Activated T-cell treated with anti-CD3 and anti-CD28 coated beads, Interleukin-2, amount 50 U/mL, for 4 hours (primary cell): ENCODE measurements at regions not wholly inside any gene's neighbourhood (a gene's known extent, or its start where the extent isn't known, plus 50 kb on each side); places are given as distances from the start of the nearest gene placed in this dataset.
"Not testable (repeated sequence)": the region's sequence is repeated elsewhere in the genome, so short reads cannot be mapped to it uniquely, and the experiment has no call there.

Experiments
- ATAC-seq, 2 donors: fragments of 200-7000 bp; cut with Tn5 transposase; one replicate each; pipeline ENCODE4 v1.10.0; 2021
- DNase-seq: peaks from one replicate; pipeline ENCODE4 v3.0.0-alpha.2; 2020
- H3K27me3 Mint-ChIP-seq: one replicate; pipeline ENCODE4 v1.8.0; 2021; ENCODE audit warnings: low read depth, mixed read lengths
- H3K36me3 Mint-ChIP-seq: one replicate; pipeline ENCODE4 v1.8.0; 2022; ENCODE audit warnings: mixed read lengths; ENCODE audit not compliant: insufficient read depth
- H3K4me1 Mint-ChIP-seq: one replicate; pipeline ENCODE4 v1.8.0; 2021; ENCODE audit warnings: low read depth, mixed read lengths
- H3K4me3 Mint-ChIP-seq: one replicate; pipeline ENCODE4 v1.8.0; 2021; ENCODE audit warnings: mild to moderate bottlenecking, moderate library complexity, mixed read lengths
- H3K9me3 Mint-ChIP-seq: one replicate; pipeline ENCODE4 v1.8.0; 2021; ENCODE audit warnings: mixed read lengths

DNA sequence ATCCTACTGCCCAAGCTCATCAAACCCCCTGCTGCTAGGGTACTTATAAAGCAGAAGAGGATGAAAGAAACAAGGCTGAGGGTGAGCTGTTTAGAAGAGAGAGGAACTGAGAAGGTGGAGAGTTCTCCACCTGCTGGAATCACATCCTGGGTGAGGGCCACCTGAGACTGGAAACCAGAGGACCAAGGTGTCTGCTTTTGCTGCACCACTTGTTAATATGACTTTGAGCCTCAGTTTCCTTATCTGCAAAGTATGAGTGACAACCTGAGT, 203.2 kb upstream of the SSTR1 start:
- Mint-ChIP-seq H3K27me3 (no peaks in the 10 kb centered on the region), H3K4me3 (no peak overlapping the region), H3K36me3 (peaks cover 2% of the 10 kb centered on the region), H3K9me3 (no peaks in the 10 kb centered on the region), H3K4me1 (peaks cover 3% of the 10 kb centered on the region)
- DNase-seq (no peak), ATAC-seq (no peak)

GRCh38 chr14:38011156-38011555, 196.5 kb upstream of the SSTR1 start:
- H3K4me1 Mint-ChIP-seq, DNase-seq, H3K36me3 Mint-ChIP-seq, H3K27me3 Mint-ChIP-seq, ATAC-seq, H3K4me3 Mint-ChIP-seq: not testable (repeated sequence)
- H3K9me3 Mint-ChIP-seq: peaks cover 17% of the 10 kb centered on the region

DNA sequence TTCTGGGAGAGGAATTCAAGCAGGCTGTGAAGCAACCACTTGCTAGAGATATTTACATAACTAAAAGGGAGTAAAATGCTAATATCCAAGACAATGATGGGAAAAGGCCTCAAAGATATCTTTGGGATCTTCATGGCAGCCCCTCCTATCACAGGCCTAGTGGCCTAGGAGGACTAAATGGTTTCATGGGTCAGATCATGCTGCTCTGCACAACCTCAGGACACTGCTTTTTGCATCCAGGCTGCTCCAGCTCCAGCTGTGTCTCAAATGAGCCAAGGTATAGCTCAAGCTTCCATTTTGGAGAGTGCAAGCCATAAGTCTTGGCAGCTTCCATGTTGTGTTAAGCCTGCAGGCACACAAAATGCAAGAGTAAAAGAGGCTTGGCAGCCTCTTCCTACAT, 195.6 kb upstream of the SSTR1 start:
- no peak for ATAC-seq
- no peak for DNase-seq
- Mint-ChIP-seq H3K27me3 (no peaks in the 10 kb centered on the region), H3K36me3 (no peaks in the 10 kb centered on the region), H3K4me3 (no peak overlapping the region), H3K4me1 (no peaks in the 10 kb centered on the region), H3K9me3 (peaks cover 17% of the 10 kb centered on the region)

DNA sequence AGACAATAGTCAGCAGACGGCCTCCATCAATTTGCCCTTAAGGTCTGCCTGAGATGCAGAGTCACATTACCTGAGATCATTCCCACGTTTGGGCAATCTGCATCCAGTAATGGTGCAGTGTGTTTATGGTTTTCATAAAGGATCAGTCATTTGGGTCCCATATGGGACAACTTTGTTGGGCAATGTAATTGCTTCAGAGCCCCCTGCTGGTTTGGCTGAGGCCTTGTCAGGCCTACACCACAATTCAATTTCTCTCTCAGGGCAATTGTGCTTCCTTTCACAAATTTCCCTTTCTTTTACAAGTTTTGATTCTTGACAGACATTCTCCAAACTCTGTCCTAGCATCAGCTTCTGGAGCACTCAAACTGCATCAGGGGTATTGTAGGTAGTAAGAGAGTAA, 191.2 kb upstream of the SSTR1 start:
- Mint-ChIP-seq H3K4me3 (no peak overlapping the region), H3K4me1 (no peaks in the 10 kb centered on the region), H3K27me3 (no peaks in the 10 kb centered on the region), H3K9me3 (peaks cover 12% of the 10 kb centered on the region), H3K36me3 (no peaks in the 10 kb centered on the region)
- DNase-seq (no peak), ATAC-seq (no peak)

GRCh38 chr14:38021861-38022260, 185.8 kb upstream of the SSTR1 start:
- no peak overlapping the region for H3K4me3 Mint-ChIP-seq
- ATAC-seq: no peak

DNA sequence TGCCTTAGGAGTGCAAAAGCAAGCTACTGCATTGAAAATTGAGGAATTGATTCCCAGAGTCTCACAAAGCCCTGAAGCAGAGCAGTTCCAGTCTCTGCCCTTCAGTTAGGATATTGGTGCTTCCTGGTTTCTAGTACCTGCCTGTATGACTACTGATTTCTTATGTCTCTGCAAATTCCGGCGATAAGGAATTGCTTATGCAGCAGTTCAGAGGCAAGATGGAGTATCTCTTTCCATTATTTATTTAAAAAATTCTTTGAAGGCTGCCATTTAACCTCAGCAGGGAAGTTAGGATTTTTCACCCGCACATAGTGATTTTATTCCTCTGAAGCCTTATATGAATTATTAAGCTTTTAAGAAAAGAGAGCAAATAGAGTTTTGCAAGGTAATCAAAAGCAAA, 184.9 kb upstream of the SSTR1 start:
- H3K27me3 Mint-ChIP-seq: no peaks in the 10 kb centered on the region
- ATAC-seq (no peak), DNase-seq (no peak)
- peaks cover 1% of the 10 kb centered on the region for H3K4me1 Mint-ChIP-seq
- H3K4me3 Mint-ChIP-seq: no peak overlapping the region
- peaks cover 20% of the 10 kb centered on the region for H3K9me3 Mint-ChIP-seq
- H3K36me3 Mint-ChIP-seq: no peaks in the 10 kb centered on the region

More at GRCh38 chr14:38021861-38022260, 185.8 kb upstream of the SSTR1 start:
- peaks cover 16% of the 10 kb centered on the region for H3K9me3 Mint-ChIP-seq
- no peak for DNase-seq
- no peaks in the 10 kb centered on the region for H3K36me3 Mint-ChIP-seq
- peaks cover 1% of the 10 kb centered on the region for H3K4me1 Mint-ChIP-seq
- no peaks in the 10 kb centered on the region for H3K27me3 Mint-ChIP-seq

DNA sequence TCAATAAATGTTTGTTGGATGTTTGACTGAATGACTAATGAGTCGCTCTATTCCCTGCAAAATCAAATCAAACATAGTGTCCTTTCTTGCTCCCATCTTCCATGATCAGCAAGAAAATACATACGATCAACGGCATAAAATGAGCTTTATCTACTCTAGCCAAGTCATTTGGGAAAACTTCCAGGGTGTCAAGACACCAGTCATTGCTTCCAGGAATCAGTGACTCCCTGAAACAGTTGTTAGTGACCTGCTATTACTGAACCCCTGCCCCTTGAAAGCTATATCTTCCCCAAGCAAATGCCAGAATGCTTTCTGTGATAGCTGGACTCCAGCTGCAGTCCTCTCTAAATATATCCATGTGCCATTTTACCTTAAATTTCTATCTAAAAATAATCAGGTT, 169.5 kb upstream of the SSTR1 start:
- H3K36me3 Mint-ChIP-seq: no peaks in the 10 kb centered on the region
- DNase-seq (no peak), ATAC-seq (no peak)
- peaks cover 14% of the 10 kb centered on the region for H3K4me1 Mint-ChIP-seq
- peaks cover 5% of the 10 kb centered on the region for H3K9me3 Mint-ChIP-seq
- no peaks in the 10 kb centered on the region for H3K27me3 Mint-ChIP-seq
- no peak overlapping the region for H3K4me3 Mint-ChIP-seq

GRCh38 chr14:38038986-38039385, 168.7 kb upstream of the SSTR1 start:
- Mint-ChIP-seq H3K4me3 (no peak overlapping the region), H3K36me3 (no peaks in the 10 kb centered on the region), H3K4me1 (peaks cover 13% of the 10 kb centered on the region), H3K9me3 (peaks cover 3% of the 10 kb centered on the region), H3K27me3 (no peaks in the 10 kb centered on the region)
- DNase-seq (no peak), ATAC-seq (no peak)

DNA sequence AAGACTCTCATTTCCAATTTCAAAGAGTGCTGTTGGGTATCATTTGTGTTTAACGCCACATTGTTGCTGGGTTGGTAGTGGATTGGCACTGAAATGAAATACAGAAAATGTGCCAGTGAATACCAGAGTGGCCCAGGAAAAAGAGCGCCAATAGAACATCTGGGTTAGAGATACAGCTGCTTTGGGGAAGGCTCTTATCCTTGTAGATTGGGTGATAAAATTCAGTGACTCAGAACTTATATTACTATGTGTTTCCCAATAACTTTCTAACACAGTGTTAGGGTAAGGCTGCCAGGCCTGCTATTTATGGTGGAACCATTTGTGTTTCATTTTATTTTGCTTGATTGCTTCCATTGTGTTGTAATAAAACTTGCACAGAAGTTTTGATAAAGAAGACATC, 168.2 kb upstream of the SSTR1 start:
- DNase-seq (no peak), ATAC-seq (no peak)
- Mint-ChIP-seq H3K4me1 (peaks cover 8% of the 10 kb centered on the region), H3K4me3 (no peak overlapping the region), H3K27me3 (no peaks in the 10 kb centered on the region), H3K9me3 (no peaks in the 10 kb centered on the region), H3K36me3 (no peaks in the 10 kb centered on the region)

GRCh38 chr14:38040411-38040810, 167.3 kb upstream of the SSTR1 start:
- no peak for DNase-seq
- Mint-ChIP-seq H3K4me3 (no peak overlapping the region), H3K9me3 (no peaks in the 10 kb centered on the region), H3K36me3 (no peaks in the 10 kb centered on the region), H3K4me1 (peaks cover 2% of the 10 kb centered on the region), H3K27me3 (no peaks in the 10 kb centered on the region)
- ATAC-seq: no peak

- H3K9me3 Mint-ChIP-seq: no peaks in the 10 kb centered on the region
- DNase-seq (no peak), ATAC-seq (no peak)
- H3K4me3 Mint-ChIP-seq: no peak overlapping the region
- H3K27me3 Mint-ChIP-seq: no peaks in the 10 kb centered on the region
- peaks cover 2% of the 10 kb centered on the region for H3K4me1 Mint-ChIP-seq
- H3K36me3 Mint-ChIP-seq: no peaks in the 10 kb centered on the region
Observed at GRCh38 chr14:38042322-38042721, 165.4 kb upstream of the SSTR1 start.

GRCh38 chr14:38044710-38045109, 163.0 kb upstream of the SSTR1 start:
- H3K36me3 Mint-ChIP-seq: no peaks in the 10 kb centered on the region
- no peak overlapping the region for H3K4me3 Mint-ChIP-seq
- H3K27me3 Mint-ChIP-seq: no peaks in the 10 kb centered on the region
- peaks cover 11% of the 10 kb centered on the region for H3K9me3 Mint-ChIP-seq
- peaks cover 2% of the 10 kb centered on the region for H3K4me1 Mint-ChIP-seq
- DNase-seq: no peak
- peak in 1 of 2 donors; percentile 46 for ATAC-seq

DNA sequence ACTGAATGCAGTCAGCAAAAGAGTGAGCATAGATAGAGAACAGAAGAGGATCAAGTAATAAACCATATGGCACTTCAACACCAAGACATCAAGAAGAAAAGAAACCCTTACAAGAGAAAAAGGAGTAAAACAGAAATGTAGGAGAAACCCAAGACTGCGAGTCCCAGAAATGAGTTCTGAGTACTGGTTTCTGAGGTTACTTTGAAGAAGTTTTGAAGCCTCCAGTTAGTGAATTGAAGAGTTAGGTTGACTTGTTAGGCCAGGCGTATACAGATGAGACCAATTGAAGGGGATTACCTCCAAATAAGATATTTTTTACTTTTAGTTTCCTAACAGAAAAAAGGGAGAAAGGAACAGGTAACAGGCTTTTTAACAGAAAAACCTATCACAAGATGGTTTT, 162.2 kb upstream of the SSTR1 start:
- DNase-seq: no peak
- Mint-ChIP-seq H3K9me3 (peaks cover 13% of the 10 kb centered on the region), H3K4me1 (no peaks in the 10 kb centered on the region), H3K27me3 (no peaks in the 10 kb centered on the region), H3K4me3 (no peak overlapping the region), H3K36me3 (no peaks in the 10 kb centered on the region)
- no peak for ATAC-seq

GRCh38 chr14:38046160-38046559, 161.5 kb upstream of the SSTR1 start:
- no peaks in the 10 kb centered on the region for H3K27me3 Mint-ChIP-seq
- no peaks in the 10 kb centered on the region for H3K4me1 Mint-ChIP-seq
- peaks cover 16% of the 10 kb centered on the region for H3K9me3 Mint-ChIP-seq

DNA sequence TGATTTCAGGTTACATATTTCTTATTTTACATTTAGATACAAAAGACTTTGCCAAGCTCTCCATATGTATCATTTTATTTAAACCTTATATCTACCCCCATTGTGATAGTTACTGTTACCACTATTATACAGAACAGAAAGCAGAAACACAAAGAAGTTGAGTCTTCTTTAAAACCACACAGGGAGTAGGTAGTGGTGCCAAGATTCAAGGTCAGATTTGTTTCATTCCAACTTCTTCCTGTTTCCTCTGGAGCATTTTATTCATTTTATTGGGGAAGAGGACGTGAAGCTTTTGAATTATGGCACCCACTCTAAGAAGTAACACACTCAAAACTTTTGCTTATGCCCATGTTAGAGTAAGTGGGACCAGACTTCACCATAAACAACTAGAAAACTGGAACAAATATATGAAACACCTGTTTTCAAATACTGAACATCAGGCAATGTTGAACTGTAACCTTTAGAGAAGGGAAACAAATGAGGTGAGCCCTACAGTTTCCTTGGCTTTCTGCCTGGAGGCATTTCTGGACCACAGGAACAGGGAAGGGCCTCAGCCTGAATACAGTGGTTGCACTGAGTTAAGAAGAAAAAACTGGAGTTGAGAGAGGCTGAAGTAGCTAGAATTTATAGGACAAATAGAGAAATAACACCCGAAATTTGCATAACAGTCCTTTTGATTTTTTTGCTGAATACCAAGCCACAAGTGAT, 160.4 kb upstream of the SSTR1 start:
- no peak for DNase-seq
- Mint-ChIP-seq H3K4me1 (no peaks in the 10 kb centered on the region), H3K36me3 (no peaks in the 10 kb centered on the region), H3K27me3 (no peaks in the 10 kb centered on the region), H3K4me3 (no peak overlapping the region), H3K9me3 (peaks cover 16% of the 10 kb centered on the region)
- ATAC-seq: no peak

More at GRCh38 chr14:38046160-38046559, 161.5 kb upstream of the SSTR1 start:
- ATAC-seq (no peak), DNase-seq (no peak)
- Mint-ChIP-seq H3K36me3 (no peaks in the 10 kb centered on the region), H3K4me3 (no peak overlapping the region)

DNA sequence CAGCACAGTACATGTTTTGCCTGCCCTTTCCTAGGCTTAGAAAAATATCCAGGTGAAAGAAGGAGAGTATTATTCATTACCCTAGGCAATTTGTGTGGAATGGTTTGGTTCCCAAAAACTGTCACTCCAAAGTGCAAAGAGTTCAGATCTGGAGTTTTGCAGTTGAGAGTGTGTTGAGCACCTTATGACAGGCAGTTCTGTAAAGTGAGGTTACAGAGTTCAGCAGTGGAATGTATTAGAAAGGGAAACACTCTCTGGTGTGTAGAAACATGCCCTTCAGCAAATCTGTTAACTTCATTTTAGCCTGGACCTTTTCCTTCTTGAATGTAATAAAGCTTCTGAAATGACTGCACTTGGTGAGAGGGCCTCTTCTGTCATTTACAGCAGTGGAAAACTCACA, 154.0 kb upstream of the SSTR1 start:
- Mint-ChIP-seq H3K36me3 (no peaks in the 10 kb centered on the region), H3K27me3 (no peaks in the 10 kb centered on the region), H3K4me1 (peaks cover 2% of the 10 kb centered on the region), H3K4me3 (no peak overlapping the region), H3K9me3 (peaks cover 10% of the 10 kb centered on the region)
- DNase-seq: no peak
- ATAC-seq: no peak
